DMS 273 (cell line): ENCODE measurements at regions not wholly inside any gene's neighbourhood (a gene's known extent, or its start where the extent isn't known, plus 50 kb on each side); places are given as distances from the start of the nearest gene placed in this dataset.

Source experiments
- DNase-seq: peaks from one replicate; lab custom pipeline; 2025; ENCODE audit not compliant: unreplicated experiment; lab: John Stamatoyannopoulos, UW

- no peak for DNase-seq
Observed at GRCh38 chr18:51712821-51713220, 515.3 kb upstream of the MEX3C start.

DNA sequence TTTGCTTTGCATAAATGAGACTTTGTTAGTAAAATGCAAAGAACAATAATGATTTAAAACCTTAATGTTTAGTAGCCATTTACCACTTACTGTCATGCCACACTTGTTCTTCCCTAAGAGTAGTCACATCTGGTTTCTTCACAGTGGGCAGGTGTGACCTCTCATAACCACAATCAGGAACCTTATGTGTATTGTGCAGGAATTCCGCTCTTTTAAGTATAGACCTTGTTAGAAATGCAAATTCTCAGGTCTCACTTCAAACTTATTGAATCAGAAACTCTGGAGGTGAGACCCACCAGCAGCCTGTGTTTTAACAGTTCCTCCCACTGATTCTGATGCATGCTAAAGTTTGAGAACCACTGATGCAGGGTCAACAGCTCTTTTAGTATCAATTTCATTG lies 518.8 kb upstream of the MEX3C start:
- DNase-seq, result no peak

DNA sequence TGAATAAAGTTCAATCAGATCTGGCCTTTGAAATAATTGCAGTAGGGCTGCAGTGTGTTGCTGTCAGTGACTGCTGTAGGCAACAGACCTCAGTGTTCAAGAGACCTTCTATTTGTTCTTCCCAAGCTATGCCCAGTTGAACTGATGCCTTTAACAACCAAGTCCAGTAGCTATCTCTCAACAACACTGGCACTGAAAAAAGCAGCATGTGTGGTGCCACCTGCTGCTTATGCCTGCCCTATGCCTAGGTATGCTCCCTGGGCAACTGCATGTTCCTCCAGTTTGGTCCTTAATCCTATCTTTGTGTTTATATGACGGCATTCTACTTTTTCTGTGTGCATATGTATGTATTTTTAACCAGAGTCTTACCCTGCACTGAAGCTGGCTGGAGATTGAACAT lies 523.9 kb upstream of the MEX3C start:
- DNase-seq, result no peak

DNA sequence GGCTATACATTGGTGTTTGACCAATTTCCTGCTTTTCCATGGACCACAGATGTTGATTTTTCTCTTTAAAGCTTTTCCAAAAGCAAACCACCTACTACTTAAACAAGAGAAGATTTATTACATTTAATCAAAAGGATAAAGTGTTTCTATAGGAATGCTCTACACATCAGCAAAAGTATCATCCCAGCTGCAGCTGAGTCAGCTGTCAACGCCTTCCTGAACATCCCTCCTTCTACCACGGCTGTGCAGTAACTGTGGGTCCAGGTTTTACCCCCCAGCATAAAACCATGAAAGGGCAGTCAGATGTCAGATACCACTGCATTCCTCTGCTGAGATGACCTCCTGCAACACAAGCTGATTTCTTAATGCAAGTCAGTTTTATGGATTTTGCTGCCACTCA lies 524.5 kb upstream of the MEX3C start:
- no peak for DNase-seq

DNA sequence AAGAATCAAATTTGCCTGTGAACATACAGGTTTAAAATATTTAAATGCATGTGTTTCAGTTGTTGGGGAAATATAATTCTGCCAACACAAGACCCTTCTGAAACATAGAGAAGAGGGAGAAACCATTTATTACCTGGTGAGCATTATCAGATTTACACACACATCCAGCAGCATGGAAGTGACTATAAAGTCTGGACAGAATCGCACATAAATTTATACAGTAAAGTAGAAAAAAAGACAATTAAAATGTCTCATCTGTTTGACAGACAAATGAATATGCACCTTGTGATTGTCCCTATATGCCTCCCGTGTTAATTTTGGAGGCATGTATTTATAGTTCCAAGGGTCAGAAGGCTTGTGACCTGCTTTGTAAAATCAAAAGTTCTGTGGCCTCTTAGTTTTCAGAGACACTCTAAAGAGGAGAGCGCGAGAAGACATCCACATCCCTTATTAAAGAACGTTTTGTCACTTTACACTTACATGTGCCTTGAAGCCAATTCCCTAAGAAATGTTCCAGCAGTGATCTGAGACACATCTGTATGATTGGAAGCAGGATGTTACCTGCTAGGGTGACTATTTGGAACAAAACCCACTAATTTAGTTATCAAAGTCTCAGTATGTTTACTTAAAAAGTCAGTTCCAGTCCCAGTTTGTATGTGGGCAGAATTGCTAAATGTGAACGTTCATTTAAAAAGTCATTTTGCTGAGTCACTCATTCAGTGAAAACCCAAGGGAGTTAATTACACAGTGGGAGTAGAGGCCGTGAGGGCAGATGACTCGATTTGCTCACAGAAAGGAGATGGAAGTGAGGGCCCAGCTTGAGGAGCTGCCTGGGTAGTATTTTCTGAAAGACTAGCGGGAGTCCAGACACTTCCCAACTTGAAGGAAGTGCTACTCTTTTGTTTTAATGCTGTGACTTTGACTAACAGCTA lies 527.6 kb upstream of the MEX3C start:
- peak; percentile 7 for DNase-seq

DNA sequence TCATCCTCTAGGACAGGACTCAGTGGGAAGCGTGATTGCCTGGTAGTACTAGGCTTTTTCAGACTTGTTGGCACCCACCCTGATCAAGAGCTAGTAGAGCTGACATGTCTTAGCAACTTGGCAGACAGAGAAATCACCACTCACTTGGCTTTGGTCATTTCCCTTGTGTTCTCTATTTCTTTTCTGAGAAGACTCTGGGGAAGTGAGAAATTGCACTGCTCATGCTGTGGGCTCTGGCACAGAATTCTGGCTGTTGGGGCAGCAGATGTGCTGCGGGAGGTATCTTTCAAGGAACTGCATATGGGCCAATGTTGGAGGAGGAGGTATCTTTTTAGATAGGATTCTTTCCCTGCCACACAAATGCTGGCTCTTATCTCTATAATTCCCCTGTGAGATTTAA lies 529.1 kb upstream of the MEX3C start:
- peak; percentile 37 for DNase-seq

DNA sequence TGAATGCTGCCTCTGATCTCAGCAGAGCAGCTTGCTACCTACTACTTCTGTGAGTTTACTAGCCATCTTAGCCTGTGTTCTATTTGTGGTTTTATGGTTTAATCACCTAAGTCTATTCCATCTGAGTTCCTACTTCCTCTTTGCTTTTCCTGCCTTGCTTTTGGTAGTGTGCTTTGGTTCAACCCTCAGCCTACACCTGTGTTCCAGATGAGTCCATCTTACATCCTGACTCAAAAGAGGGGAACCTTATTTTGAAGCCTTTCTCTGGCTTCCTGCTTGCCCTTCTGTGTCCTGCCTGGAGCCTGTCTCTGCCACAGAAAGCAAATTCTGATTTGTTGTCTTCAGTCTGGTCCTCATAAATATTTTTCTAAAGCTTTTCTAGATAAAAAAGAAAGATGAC lies 530.3 kb upstream of the MEX3C start:
- DNase-seq, result no peak

DNA sequence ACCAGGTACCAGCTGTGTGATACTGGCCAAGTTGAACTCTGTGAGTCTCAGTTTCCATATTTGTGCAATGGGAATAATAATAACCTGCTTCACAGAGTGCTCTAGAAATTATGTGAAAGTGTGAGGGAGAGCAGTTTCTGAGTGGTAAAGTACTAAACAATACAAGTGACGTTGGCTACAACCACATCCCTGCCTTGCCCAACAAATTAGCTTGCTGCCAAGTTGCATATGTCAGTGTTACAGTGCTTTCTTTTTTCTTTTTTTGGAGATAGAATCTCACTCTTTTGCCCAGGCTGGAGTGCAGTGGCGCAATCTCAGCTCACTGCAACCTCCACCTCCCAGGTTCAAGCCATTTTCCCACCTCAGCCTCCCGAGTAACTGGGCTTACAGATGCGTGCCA lies 533.6 kb upstream of the MEX3C start:
- DNase-seq, result no peak

DNA sequence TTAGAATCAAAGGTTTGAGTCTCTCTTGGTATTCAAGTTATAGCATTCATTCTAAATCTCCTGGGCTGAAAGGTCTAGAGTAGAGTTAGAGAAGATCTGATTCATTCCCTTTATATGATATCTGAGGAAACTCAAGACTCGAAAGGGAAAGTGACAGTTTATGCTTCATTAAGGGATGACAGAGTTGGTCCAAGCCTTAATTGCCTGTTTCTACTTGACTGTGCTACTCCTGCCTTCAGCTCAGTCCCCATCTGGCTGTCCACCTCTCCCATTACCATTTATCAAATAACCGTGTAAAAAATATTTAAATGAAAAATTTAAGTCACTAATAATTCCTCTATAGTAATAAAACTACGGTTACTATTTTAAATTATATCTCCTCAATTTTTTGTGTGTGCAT lies 537.1 kb upstream of the MEX3C start:
- no peak for DNase-seq

GRCh38 chr18:51739044-51739666 lies 541.7 kb upstream of the MEX3C start:
- DNase-seq, result no peak

- peak; percentile 8 for DNase-seq
Observed at GRCh38 chr18:51751901-51752300, 554.4 kb upstream of the MEX3C start.

DNA sequence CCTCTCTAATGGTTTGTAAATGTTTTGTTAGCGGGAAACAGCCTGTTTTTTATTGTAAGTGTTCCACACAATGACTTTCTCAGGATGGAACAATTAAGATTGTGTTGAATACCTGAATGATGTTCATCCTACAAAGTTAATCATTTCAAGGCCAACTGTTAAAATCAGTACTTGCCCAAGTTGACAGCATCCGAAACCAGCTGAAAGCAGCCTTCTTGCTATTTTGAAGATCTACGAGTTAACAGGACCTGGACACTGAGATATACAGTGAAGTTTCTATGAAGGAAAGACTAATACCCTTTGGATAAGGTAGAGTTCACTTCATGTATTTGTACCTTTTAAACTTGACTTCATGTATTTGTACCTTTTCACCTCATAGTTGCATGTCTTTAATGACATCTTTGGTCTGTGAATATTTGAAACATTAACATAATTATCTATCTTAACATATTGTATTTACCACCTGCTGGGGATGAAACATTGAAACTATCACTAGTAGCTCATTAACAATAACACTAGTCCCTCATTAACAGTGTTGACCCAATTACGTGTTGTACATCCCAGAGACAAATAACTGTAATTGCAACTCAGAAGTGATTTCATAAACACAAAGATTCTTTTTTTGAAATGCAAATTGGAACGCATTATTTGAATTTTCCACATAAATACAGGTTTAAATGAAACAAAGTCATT lies 556.0 kb upstream of the MEX3C start:
- no peak for DNase-seq

DNA sequence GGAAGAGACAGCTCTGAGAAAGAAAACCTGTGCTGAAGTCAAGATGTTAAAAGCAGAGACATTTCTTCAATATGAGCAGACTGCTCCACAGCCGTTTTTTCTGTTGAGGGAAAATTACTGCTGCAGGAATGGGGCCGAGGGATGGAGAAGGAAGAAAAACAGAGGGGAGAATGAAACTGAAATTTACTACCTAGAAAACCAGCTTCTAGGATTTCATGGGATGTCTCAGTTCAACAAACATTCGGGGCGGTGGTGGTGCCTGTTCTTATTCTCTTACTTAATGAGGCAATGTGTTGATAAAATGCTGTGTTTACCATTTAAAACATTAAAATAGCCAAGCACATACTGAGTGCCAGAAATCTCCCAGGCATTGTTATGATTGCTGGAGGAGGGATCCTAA lies 557.1 kb upstream of the MEX3C start:
- DNase-seq, result no peak

- DNase-seq, result no peak
Observed at GRCh38 chr18:51757255-51757924, 559.9 kb upstream of the MEX3C start.

GRCh38 chr18:51762373-51762772 lies 564.9 kb upstream of the MEX3C start:
- no peak for DNase-seq

DNA sequence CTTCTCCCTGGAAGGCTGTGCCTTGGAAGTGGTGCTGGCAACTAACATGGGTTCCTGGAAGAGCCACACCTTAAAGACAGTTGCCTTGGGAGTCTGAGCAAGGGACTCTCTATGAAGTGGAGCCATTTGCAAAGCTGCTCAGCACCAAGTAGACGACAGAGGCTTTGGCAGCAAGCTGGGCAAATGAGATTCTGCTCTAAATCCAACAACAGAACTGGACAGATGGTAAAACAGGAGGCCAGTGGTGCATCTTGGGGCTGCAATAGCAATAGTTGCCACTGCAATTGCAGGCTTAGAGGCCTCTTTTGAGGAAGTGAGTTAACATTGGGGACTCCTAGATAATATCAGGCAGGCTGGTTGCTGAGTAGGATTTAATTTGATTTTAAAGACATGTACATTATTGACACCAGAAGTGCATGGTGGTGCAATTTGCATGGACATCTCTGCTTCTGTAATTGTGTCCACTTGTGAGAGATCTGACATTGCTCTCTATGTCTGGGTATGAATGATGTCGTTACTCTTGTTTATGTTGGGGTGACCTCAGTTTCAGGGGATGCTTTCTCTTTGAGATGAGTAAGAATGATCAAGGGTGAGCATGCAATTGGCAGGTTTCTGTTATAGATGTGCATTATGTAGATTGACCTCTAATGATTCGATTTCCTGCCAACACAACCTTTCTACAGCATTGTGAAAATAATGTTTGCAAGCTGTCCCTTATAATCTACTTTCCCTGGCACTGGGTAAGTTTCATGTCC lies 568.3 kb upstream of the MEX3C start:
- DNase-seq, result peak; percentile 73

DNA sequence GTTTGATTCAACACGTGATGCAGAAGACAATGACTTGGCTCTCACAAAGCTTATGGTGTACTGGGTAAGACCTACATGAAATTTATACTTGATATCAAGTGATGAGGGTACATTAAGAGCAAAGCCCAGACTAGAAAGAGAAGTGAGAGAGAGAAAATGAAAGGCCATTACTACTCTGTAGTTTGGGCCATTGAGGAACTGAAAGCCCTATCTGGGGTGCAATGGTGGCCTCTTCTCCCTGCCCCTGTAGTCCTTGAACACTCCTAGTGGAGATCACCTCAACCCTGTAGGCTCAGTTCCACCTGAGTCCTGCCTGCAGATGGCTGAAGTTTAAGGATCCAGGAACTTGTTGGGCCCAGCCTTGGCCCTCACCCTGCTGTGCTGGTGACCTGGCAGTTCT lies 569.8 kb upstream of the MEX3C start:
- no peak for DNase-seq

DNA sequence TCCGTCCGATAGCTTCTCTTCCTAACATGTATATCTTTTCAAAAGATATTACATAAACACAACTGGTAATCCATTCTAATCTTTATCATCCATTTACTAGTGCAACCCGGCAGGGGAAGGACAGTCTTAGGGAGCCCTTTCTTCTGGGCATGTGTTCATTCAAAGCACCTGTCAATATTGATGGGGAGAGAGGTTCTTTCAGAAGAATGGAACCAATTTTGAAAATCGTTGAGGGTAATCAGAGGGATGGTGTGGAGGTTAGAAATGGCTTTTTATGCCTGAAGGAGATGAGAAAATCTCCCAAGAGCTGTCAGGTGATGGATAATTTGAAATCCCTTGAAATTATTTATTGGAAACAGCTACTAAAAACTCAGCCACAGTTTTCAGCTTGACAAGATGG lies 561.9 kb upstream of the DCC start:
- DNase-seq, result no peak

DNA sequence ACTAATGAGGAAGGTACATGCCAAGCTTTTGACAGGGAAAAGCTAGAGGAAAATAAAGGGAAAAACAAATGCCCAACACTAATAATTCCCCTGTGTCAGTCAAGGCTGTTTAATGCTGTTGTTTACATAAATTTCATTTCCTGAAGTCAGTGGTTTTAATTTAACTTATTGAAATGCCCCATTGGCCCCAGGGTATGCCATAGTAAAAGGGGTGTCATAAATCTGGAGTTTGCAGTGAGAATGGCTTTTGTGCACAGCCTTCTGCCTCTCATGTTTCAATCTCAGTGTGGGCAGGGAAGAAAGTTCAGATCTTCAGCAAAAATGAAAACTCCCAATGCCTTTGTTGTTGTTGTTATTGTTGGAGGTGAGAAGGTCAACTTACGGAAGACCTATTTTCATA lies 550.1 kb upstream of the DCC start:
- DNase-seq, result no peak

GRCh38 chr18:51801514-51801913 lies 538.5 kb upstream of the DCC start:
- DNase-seq, result no peak
